22Rv1 (cell line): ENCODE measurements at regions not wholly inside any gene's neighbourhood (a gene's known extent, or its start where the extent isn't known, plus 50 kb on each side); places are given as distances from the start of the nearest gene placed in this dataset.

Experiments used
- H3K27ac ChIP-seq: fragments of 450-650 bp; 2 replicates; pipeline ENCODE4 v1.5.1; 2017
- CTCF ChIP-seq: fragments of 450-650 bp; IDR thresholded peaks from 2 replicates; pipeline ENCODE4 v1.5.1; 2017; ENCODE audit warnings: mild to moderate bottlenecking
- ZFX ChIP-seq: fragments of 450-650 bp; IDR thresholded peaks from 2 replicates; pipeline ENCODE4 v1.6.1; 2017; ENCODE audit warnings: antibody characterized with exemption, borderline replicate concordance

GRCh38 chr2:41972179-41972578 lies 75.6 kb upstream of the PKDCC start:
- H3K27ac ChIP-seq = no peak overlapping the region

GRCh38 chr2:41972819-41973218 lies 75.0 kb upstream of the PKDCC start:
- no peak for TF ChIP-seq ZFX
- no peak for TF ChIP-seq CTCF
- no peak overlapping the region for H3K27ac ChIP-seq

More at GRCh38 chr2:41972179-41972578, 75.6 kb upstream of the PKDCC start:
- TF ChIP-seq CTCF = no peak
- TF ChIP-seq ZFX = no peak

GRCh38 chr2:41973871-41974270 lies 74.0 kb upstream of the PKDCC start:
- no peak overlapping the region for H3K27ac ChIP-seq
- TF ChIP-seq ZFX (no peak), CTCF (no peak)

GRCh38 chr2:41981417-41981816 lies 66.4 kb upstream of the PKDCC start:
- H3K27ac ChIP-seq = no peak overlapping the region
- TF ChIP-seq ZFX (no peak), CTCF (no peak)

- TF ChIP-seq ZFX = no peak
- no peak for TF ChIP-seq CTCF
- H3K27ac ChIP-seq = no peak overlapping the region
Measured at GRCh38 chr2:41985573-41986095, 62.2 kb upstream of the PKDCC start.

GRCh38 chr2:41989501-41990180 lies 58.2 kb upstream of the PKDCC start:
- H3K27ac ChIP-seq = no peak overlapping the region
- no peak for TF ChIP-seq CTCF
- TF ChIP-seq ZFX = no peak

GRCh38 chr2:41990245-41990644 lies 57.6 kb upstream of the PKDCC start:
- TF ChIP-seq ZFX = no peak
- no peak for TF ChIP-seq CTCF
- no peak overlapping the region for H3K27ac ChIP-seq
